ENCODE measurements at regions not wholly inside any gene's neighbourhood (a gene's known extent, or its start where the extent isn't known, plus 50 kb on each side); places are given as distances from the start of the nearest gene placed in this dataset.

DNA sequence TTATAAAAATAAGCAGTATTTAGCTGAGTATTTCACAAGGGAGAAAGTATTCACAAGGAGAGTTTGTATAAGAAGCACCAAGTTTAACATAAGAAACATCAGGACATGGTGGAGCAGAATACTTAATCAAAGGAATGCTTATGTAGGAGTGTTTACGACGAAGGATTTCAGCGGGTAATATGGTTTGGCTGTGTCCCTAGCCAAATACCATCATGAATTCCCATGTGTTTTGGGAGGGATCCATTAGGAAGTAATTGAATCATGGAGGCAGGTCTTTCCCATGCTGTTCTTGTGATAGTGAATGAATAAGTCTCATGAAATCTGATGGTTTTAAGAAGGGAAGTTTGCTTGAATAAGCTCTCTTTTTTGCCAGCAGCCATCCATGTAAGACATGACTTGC, 1099.1 kb upstream of the ADGRB3 start:
- TF ChIP-seq POLR2AphosphoS5 (IDR thresholded peaks at IDR 0.05; ENCODE audit: low read depth, low read length) = no peak
- TF ChIP-seq REST (IDR thresholded peaks at IDR 0.05; ENCODE audit: insufficient read depth in 1 of 2, low read depth in 2 of 2, low read length in 2 of 2) = no peak
